GM06990 (cell line): ENCODE measurements at regions not wholly inside any gene's neighbourhood (a gene's known extent, or its start where the extent isn't known, plus 50 kb on each side); places are given as distances from the start of the nearest gene placed in this dataset.
A peak's percentile ranks its signal among the peaks of the same experiment; 100 is the strongest.

ENCODE experiments used
- DNase-seq: peaks from one replicate; pipeline ENCODE4 v3.0.0-alpha.2; 2011; ENCODE audit not compliant: insufficient read length; ENCODE audit errors: extremely low read depth
- H3K27me3 ChIP-seq: replicated peaks from 2 replicates; pipeline ENCODE4 v1.6.0; 2011; ENCODE audit warnings: low read length; ENCODE audit not compliant: control insufficient read depth, insufficient read depth
- H3K36me3 ChIP-seq: 2 replicates; pipeline ENCODE4 v1.5.1; 2011; ENCODE audit warnings: low read length; ENCODE audit not compliant: control insufficient read depth, insufficient read depth
- H3K4me3 ChIP-seq: replicated peaks from 2 replicates; pipeline ENCODE4 v1.5.1; 2011; ENCODE audit warnings: low read depth, mild to moderate bottlenecking, control low read depth, low read length
- TF ChIP-seq, protein P1 (sequence below): IDR thresholded peaks from 2 replicates; pipeline ENCODE4 v1.5.1; 2011; ENCODE audit warnings: low read length, control low read depth, mild to moderate bottlenecking, inconsistent platforms; ENCODE audit not compliant: insufficient read depth, poor library complexity, severe bottlenecking

DNA sequence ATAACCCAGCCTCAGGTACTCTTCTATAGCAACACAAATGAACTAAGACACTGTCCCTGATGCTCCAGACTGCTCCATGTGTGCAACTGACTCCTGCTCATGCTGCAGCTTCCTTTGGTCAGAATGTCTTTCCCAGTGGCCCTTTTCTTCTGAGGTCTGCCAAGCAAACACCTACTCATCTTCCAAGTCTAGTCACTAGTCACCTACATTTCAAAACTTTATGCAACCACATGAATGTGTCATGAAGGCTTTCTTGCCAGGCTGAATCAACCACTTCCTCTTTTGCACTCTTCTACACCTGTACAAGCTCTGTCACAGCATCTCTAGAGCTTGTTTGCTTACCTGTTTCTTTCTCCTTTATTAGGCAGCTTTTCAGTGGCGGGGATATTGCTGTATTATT is 75.8 kb downstream of the LSMEM1 start:
- no peak for DNase-seq
- Histone ChIP-seq H3K27me3 (no peaks in the 10 kb centered on the region), H3K36me3 (no peaks in the 10 kb centered on the region), H3K4me3 (no peak overlapping the region)
- TF ChIP-seq, protein P1, sequence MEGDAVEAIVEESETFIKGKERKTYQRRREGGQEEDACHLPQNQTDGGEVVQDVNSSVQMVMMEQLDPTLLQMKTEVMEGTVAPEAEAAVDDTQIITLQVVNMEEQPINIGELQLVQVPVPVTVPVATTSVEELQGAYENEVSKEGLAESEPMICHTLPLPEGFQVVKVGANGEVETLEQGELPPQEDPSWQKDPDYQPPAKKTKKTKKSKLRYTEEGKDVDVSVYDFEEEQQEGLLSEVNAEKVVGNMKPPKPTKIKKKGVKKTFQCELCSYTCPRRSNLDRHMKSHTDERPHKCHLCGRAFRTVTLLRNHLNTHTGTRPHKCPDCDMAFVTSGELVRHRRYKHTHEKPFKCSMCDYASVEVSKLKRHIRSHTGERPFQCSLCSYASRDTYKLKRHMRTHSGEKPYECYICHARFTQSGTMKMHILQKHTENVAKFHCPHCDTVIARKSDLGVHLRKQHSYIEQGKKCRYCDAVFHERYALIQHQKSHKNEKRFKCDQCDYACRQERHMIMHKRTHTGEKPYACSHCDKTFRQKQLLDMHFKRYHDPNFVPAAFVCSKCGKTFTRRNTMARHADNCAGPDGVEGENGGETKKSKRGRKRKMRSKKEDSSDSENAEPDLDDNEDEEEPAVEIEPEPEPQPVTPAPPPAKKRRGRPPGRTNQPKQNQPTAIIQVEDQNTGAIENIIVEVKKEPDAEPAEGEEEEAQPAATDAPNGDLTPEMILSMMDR: no peak

DNA sequence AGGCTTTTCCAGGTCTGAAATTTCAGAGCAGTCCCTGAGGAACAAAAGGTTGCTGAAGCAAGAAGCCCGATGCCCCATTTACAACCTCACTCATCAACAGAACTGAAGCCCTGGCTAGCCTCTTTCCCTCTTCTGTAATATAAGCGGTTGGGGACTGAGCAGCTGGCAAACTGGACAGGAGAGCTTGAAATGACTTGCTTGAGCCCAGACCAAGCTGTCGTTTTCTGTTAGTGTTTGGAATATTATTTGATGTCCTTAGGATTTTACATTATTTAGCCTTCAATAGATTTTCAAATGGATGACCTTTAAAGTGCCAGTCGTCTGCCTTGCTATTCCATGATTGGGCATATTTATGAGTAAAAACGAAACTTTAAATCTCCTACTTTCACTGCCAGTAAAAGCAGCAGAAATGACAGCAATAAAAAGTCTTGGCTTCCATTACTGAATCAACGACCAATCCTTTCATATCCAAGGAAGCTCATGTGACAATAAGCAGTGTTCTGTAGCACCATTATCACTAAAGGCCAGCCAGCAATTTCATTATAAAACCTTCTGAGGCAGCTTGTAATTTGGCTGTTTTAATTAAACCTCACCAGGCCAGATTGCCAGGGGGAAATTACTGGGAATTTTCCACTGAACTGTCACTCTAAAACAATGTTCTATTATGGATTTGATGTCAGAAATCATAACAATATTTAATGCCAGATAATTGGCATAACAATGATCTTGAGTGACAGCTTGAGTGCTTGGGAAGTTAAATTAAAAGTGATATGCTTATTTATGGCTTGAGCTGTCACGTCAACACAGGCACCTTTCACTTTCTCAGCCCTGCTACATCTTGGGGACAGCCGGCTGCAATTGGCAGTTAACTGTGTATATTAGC is 85.9 kb downstream of the LSMEM1 start:
- Histone ChIP-seq H3K36me3 (no peaks in the 10 kb centered on the region), H3K27me3 (no peaks in the 10 kb centered on the region), H3K4me3 (no peak overlapping the region)
- no peak for DNase-seq
- TF ChIP-seq, protein P1: no peak

DNA sequence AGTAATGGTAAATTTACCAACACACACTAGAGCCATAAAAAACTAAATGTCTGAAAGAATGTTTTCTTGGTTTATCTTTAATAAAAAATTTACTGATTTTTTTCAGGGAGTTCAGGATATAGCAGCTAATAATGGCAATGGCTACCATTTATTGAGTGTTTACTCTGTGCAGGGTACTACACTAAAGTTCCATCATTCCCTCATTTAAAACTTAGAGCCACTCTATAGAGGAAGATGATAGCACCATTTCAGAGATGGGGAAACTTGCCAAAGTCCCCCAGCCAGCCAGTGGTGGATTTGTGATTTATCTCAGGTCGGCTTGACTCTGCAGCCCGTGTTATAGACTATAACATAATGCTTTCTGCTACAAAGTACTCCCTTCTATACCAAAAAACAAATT is 86.6 kb downstream of the LSMEM1 start:
- no peak for DNase-seq

DNA sequence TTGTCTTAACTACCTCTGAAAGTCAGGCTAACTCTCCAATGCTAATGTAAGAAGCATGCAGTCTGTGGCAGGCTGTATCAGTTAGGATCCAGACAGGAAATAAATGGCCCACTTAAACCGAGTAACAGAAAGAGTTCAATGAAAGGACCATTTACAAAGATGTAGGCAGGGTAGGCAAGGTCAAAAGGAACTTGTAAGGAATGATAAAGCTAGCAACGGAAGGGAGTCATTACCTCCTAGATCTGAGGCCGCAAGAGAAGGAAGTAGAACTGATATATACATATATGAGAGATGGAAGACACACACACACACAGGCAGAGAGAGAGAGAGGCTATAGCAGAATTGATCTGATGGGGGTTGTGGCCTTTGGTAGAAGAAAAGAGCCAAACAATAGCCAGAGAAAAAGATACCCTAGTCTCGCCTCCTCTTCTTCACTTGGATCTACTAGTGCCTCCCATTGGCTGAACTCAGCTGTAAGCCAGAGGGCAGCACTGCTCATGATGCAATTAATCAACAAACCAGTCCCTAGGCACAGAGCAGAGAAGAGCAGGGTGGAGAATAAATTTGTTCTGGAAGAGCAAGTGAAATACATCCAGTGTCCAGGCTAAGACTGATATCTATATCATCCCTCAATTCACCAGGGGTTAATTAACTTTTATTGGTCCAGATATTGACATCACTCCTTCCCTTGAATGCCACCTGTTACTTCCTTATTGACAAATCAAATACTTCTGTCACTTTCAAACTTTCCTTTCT is 91.2 kb downstream of the LSMEM1 start:
- Histone ChIP-seq H3K36me3 (no peaks in the 10 kb centered on the region), H3K4me3 (no peak overlapping the region), H3K27me3 (no peaks in the 10 kb centered on the region)
- TF ChIP-seq, protein P1: peak; percentile 40
- no peak for DNase-seq

More for the DNA sequence above, 86.6 kb downstream of the LSMEM1 start:
- TF ChIP-seq, protein P1: no peak
- H3K36me3 ChIP-seq: no peaks in the 10 kb centered on the region
- H3K4me3 ChIP-seq: no peak overlapping the region
- H3K27me3 ChIP-seq: no peaks in the 10 kb centered on the region

DNA sequence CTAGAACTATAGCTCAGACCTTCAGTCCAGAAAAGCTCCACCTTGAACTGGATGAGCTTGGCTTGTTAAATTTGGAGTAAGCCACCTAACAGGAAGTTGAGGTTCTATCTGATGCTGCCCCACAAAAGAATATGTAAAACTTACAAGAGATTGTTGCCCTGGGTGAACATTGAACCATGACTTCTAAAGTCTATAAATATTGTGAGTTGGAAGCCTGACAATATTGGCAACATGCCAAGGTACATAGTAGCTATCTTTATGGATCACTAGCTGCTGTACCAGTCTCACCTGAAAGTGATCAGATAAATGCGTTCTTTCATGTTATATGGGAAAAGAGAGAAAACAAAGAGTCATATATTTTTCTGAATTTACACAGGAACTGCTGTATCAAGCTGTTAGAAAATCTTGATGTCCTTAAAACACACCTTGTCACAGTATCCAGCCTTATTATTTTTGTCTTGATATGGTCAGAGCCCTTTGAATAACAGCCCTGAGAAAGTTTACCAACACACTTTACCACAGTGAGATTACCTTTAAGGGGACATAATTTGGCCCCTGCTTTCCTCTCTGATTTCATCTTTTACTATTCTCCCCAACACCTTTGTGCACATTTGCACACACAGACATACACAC is 92.0 kb downstream of the LSMEM1 start:
- H3K27me3 ChIP-seq: no peaks in the 10 kb centered on the region
- TF ChIP-seq, protein P1: no peak
- H3K36me3 ChIP-seq: no peaks in the 10 kb centered on the region
- H3K4me3 ChIP-seq: no peak overlapping the region
- DNase-seq: no peak
